ENCODE measurements at regions not wholly inside any gene's neighbourhood (a gene's known extent, or its start where the extent isn't known, plus 50 kb on each side); places are given as distances from the start of the nearest gene placed in this dataset.

DNA sequence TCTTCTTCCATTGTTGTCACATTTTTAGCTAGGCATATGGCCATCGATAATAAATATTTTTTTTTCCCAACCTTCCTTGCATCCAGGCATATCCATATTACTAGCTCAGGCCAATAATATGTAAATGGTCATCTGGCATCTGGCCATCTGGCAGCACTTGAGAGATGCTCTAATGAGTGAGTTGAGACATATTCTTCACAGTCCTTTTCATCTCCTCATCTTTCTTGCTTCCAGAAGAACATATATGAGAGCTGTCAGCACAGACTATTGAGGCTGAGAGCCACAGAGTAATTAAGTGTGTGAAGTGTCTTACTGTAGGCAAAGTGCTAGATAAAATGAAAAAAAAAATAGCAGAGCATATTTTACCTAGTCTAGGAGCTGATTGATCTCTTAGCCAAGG lies 628.4 kb upstream of the TMPRSS15 start:
- H3K9me3 ChIP-seq (ENCODE audit: control insufficient read depth, insufficient read depth, low read length), result peaks cover 10% of the 10 kb centered on the region; the same call in 1 of the 2 replicates
- no peak overlapping the region for H3K4me3 ChIP-seq (ENCODE audit: low read depth, low read length)
- no peak for DNase-seq (ENCODE audit: low read depth, low spot score)
- POLR2A ChIA-PET, result no interaction called here
- CTCF ChIA-PET, result no interaction called here
- TF ChIP-seq, protein P1, sequence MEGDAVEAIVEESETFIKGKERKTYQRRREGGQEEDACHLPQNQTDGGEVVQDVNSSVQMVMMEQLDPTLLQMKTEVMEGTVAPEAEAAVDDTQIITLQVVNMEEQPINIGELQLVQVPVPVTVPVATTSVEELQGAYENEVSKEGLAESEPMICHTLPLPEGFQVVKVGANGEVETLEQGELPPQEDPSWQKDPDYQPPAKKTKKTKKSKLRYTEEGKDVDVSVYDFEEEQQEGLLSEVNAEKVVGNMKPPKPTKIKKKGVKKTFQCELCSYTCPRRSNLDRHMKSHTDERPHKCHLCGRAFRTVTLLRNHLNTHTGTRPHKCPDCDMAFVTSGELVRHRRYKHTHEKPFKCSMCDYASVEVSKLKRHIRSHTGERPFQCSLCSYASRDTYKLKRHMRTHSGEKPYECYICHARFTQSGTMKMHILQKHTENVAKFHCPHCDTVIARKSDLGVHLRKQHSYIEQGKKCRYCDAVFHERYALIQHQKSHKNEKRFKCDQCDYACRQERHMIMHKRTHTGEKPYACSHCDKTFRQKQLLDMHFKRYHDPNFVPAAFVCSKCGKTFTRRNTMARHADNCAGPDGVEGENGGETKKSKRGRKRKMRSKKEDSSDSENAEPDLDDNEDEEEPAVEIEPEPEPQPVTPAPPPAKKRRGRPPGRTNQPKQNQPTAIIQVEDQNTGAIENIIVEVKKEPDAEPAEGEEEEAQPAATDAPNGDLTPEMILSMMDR (IDR thresholded peaks at IDR 0.05; ENCODE audit: low read depth, low read length), result no peak
- H3K27ac ChIP-seq (ENCODE audit: low read depth, low read length), result no peak overlapping the region
- no peaks in the 10 kb centered on the region for H3K27me3 ChIP-seq (ENCODE audit: control insufficient read depth, insufficient read depth, low read length)

DNA sequence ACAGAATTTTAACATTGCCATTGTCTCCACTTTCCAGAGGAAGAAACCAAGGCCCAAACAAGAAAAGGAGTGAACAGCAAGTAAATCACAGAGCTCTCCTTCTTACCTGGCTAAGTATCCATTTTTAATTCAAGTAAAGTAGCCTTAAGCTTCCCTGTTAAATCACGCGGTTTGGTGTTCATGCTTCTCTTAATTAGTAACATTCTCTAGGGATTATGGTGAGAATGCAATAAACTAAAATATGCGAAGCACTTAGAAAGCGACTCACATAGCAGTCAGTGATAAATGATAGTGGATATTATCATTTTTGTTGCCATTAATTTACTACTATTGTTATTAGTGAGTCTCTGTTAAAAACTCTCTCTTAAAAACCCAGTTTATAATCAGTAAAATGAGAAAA lies 630.5 kb upstream of the TMPRSS15 start:
- ChIA-PET POLR2A (no interaction called here), CTCF (no interaction called here)
- TF ChIP-seq, protein P1 (IDR thresholded peaks at IDR 0.05; ENCODE audit: low read depth, low read length), result no peak
- Histone ChIP-seq H3K27me3 (ENCODE audit: control insufficient read depth, insufficient read depth, low read length) (no peaks in the 10 kb centered on the region), H3K9me3 (ENCODE audit: control insufficient read depth, insufficient read depth, low read length) (peaks cover 16% of the 10 kb centered on the region), H3K4me3 (ENCODE audit: low read depth, low read length) (no peak overlapping the region), H3K27ac (ENCODE audit: low read depth, low read length) (no peak overlapping the region)
- DNase-seq (ENCODE audit: low read depth, low spot score), result no peak

DNA sequence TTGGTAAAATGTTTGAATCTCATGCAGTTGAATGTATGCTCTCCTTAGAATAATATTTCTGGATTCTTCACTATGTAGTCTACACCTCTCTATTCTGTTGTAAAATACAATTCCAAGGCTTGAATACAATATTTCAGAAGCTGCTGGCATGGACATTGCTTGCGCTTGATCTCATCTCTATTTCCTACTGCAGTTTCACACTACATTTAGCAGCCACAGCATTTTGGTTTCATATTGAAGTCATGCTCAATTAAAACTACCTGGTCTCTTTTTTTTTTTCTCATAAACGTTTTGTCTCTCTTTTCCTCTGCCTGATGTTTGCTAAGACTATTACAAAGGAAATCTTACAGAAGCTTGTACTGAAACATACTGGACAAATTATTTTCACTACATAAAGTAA lies 631.0 kb upstream of the TMPRSS15 start:
- Histone ChIP-seq H3K4me3 (ENCODE audit: low read depth, low read length) (no peak overlapping the region), H3K27ac (ENCODE audit: low read depth, low read length) (no peak overlapping the region), H3K9me3 (ENCODE audit: control insufficient read depth, insufficient read depth, low read length) (peaks cover 19% of the 10 kb centered on the region), H3K27me3 (ENCODE audit: control insufficient read depth, insufficient read depth, low read length) (no peaks in the 10 kb centered on the region)
- TF ChIP-seq, protein P1 (IDR thresholded peaks at IDR 0.05; ENCODE audit: low read depth, low read length), result no peak
- POLR2A ChIA-PET, result no interaction called here
- DNase-seq (ENCODE audit: low read depth, low spot score), result no peak
- CTCF ChIA-PET, result no interaction called here

DNA sequence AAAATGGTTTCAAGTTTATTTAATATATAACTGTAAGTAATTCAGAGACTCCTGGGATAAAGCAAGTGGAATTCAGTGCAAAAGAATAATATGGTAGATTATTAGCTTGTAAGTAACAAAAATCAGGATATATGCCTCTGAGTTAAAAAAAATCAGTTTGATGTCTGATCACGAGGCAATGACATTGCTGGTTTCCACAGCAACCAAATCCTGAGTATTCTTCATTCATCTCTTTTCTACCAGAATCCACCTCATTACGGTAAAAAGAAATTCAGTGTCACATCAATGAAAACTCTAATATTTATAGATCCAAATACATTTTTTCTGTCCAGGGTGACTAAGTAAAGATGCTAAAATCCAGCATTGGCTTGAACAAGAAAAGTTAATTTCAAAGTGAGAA lies 642.3 kb upstream of the TMPRSS15 start:
- H3K27ac ChIP-seq (ENCODE audit: low read depth, low read length), result no peak overlapping the region
- TF ChIP-seq, protein P1 (IDR thresholded peaks at IDR 0.05; ENCODE audit: low read depth, low read length), result no peak
- POLR2A ChIA-PET, result no interaction called here
- H3K9me3 ChIP-seq (ENCODE audit: control insufficient read depth, insufficient read depth, low read length), result peaks cover 10% of the 10 kb centered on the region; the same call in 1 of the 2 replicates
- no peaks in the 10 kb centered on the region for H3K27me3 ChIP-seq (ENCODE audit: control insufficient read depth, insufficient read depth, low read length)
- no peak overlapping the region for H3K4me3 ChIP-seq (ENCODE audit: low read depth, low read length)
- CTCF ChIA-PET, result no interaction called here
- DNase-seq (ENCODE audit: low read depth, low spot score), result no peak

DNA sequence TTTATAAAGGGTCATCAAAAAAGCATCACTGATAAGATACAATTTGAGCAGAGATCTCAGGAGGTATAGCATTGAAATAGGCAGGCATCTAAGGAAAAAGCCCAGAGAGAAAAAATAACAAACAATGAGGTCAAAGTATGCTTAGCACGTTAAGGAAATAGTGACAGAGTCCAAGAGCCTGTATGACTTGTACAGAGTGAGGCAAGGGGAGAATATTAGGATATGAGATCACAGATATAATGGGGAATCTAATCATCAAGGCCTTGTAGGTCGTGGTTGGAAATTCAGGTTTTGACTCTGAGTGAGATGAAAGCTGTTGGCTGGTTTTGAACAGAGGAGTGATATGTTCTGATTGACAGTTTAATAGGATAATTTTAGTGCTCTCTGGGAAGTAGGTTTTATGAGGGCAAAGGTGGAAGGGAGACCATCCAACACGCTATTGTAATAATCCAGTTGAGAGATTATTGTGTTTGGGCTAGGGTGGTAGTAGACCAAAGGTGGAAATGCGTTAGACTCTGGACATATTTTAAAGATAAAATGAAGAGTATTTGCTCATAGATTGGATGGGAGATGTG lies 644.6 kb upstream of the TMPRSS15 start:
- H3K27ac ChIP-seq (ENCODE audit: low read depth, low read length), result no peak overlapping the region
- DNase-seq (ENCODE audit: low read depth, low spot score), result no peak
- H3K4me3 ChIP-seq (ENCODE audit: low read depth, low read length), result no peak overlapping the region
- peaks cover 5% of the 10 kb centered on the region; the same call in 1 of the 2 replicates for H3K9me3 ChIP-seq (ENCODE audit: control insufficient read depth, insufficient read depth, low read length)
- TF ChIP-seq, protein P1 (IDR thresholded peaks at IDR 0.05; ENCODE audit: low read depth, low read length), result no peak
- ChIA-PET POLR2A (no interaction called here), CTCF (no interaction called here)
- H3K27me3 ChIP-seq (ENCODE audit: control insufficient read depth, insufficient read depth, low read length), result no peaks in the 10 kb centered on the region

Measured in AG04450 (cell line).